ENCODE measurements at regions not wholly inside any gene's neighbourhood (a gene's known extent, or its start where the extent isn't known, plus 50 kb on each side); places are given as distances from the start of the nearest gene placed in this dataset.
"Not testable (repeated sequence)": the region's sequence is repeated elsewhere in the genome, so short reads cannot be mapped to it uniquely, and the experiment has no call there.

DNA sequence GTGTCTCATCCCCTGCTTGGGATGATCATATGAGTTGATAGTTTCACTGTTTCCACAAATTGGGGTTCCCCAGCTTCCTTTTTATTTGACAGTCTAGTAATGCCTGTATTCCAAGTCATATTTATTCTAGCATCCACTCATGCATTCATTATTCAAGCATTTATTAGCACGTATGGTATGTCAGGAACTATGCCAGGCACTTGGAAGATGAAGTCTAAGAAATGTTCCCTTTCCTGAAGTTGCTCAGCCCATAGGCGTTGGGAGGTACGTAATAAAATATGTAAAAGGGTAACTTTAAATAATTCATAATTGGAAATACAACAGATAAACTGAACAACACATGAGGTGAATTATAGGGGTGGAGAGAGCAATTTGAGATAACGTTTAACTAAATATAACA, 338.0 kb upstream of the MAF start:
- TF ChIP-seq EP300 (IDR thresholded peaks at IDR 0.05) (no peak), POLR2A (IDR thresholded peaks at IDR 0.05) (no peak), CTCF (IDR thresholded peaks at IDR 0.05) (no peak)
- WGBS, 2 donors = 81 to 82% methylated on average over 4 of the region's 4 CpGs
- Histone ChIP-seq H3K9me3 (no peaks in the 10 kb centered on the region), H3K4me1 (no peaks in the 10 kb centered on the region), H3K27me3 (no peaks in the 10 kb centered on the region), H3K27ac (no peak overlapping the region), H3K36me3 (no peaks in the 10 kb centered on the region), H3K4me3 (no peak overlapping the region)
- no peak for DNase-seq (ENCODE audit: low spot score in 2 of 2)

DNA sequence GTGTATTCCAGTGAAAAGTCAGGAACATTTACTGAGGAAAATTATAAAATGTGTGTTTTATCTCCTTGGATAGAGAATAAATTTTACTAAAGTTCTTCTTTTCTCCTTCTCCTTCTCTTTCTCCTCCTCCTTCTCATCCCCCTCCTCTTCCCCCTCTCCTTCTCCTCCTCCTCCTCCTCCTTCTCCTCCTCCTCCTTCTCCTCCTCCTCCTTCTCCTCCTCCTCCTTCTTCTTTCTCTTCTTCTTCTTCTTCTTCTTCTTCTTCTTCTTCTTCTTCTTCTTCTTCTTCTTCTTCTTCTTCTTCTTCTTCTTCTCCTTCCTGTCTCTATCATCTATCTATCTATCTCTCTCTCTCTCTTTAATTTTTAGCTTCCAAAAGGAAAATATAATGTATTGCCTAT, 337.1 kb upstream of the MAF start:
- H3K36me3 ChIP-seq; H3K4me1 ChIP-seq; H3K27ac ChIP-seq; DNase-seq (ENCODE audit: low spot score in 2 of 2); H3K9me3 ChIP-seq; H3K27me3 ChIP-seq; H3K4me3 ChIP-seq: not testable (repeated sequence)

- no peaks in the 10 kb centered on the region for H3K27me3 ChIP-seq
- H3K27ac ChIP-seq = peak overlapping the region in 2 of 4 donors; percentile 32 to 44
- TF ChIP-seq CTCF (IDR thresholded peaks at IDR 0.05) (no peak), POLR2A (IDR thresholded peaks at IDR 0.05) (no peak), EP300 (IDR thresholded peaks at IDR 0.05) (no peak)
- no peak overlapping the region for H3K4me3 ChIP-seq
- DNase-seq (ENCODE audit: low spot score in 2 of 2) = no peak
- WGBS, 2 donors = 31 to 35% methylated on average over 8 of the region's 8 CpGs
- no peaks in the 10 kb centered on the region for H3K9me3 ChIP-seq
- H3K36me3 ChIP-seq = no peaks in the 10 kb centered on the region
- H3K4me1 ChIP-seq = peaks cover 0 to 16% (median 0%) of the 10 kb centered on the region in 4 donors
Measured at GRCh38 chr16:79933603-79934002, 333.1 kb upstream of the MAF start.

DNA sequence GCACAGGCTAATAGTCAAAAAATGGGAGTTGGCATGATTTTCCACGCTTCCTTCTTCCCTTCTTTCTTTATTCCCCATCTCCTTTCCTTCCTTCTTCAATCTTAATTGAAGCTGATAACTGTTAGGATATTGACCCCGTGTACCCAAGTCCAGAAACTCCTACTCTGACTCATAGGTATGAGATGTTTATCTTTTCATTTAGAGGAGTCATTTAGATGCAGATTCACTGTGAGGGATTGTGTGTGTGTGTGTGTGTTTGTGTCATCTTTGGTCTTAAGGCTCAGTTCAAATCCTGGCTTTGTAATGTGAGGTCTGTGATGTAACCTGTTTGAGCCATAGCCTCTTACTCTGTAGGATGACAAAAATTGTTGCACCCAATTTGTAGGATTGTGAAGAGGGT, 332.0 kb upstream of the MAF start:
- Histone ChIP-seq H3K27ac (peak overlapping the region in 1 of 4 donors; percentile 35), H3K9me3 (no peaks in the 10 kb centered on the region), H3K27me3 (no peaks in the 10 kb centered on the region), H3K4me1 (peaks cover 0 to 20% (median 0%) of the 10 kb centered on the region in 4 donors), H3K4me3 (no peak overlapping the region), H3K36me3 (no peaks in the 10 kb centered on the region)
- 77 to 83% methylated on average over 2 of the region's 2 CpGs for WGBS, 2 donors
- DNase-seq (ENCODE audit: low spot score in 2 of 2) = no peak
- no peak for TF ChIP-seq EP300 (IDR thresholded peaks at IDR 0.05)
- no peak for TF ChIP-seq CTCF (IDR thresholded peaks at IDR 0.05)
- TF ChIP-seq POLR2A (IDR thresholded peaks at IDR 0.05) = no peak

- Histone ChIP-seq H3K36me3 (no peaks in the 10 kb centered on the region), H3K27ac (peak overlapping the region in 1 of 4 donors; percentile 7), H3K4me1 (peaks cover 0 to 20% (median 0%) of the 10 kb centered on the region in 4 donors), H3K27me3 (no peaks in the 10 kb centered on the region), H3K4me3 (no peak overlapping the region), H3K9me3 (no peaks in the 10 kb centered on the region)
- DNase-seq (ENCODE audit: low spot score in 2 of 2) = no peak
- 96 to 97% methylated on average over 1 of the region's 1 CpG for WGBS, 2 donors
- TF ChIP-seq POLR2A (IDR thresholded peaks at IDR 0.05) (no peak), EP300 (IDR thresholded peaks at IDR 0.05) (no peak), CTCF (IDR thresholded peaks at IDR 0.05) (no peak)
Measured at GRCh38 chr16:79931721-79932120, 331.2 kb upstream of the MAF start.
